ENCODE measurements at regions not wholly inside any gene's neighbourhood (a gene's known extent, or its start where the extent isn't known, plus 50 kb on each side); places are given as distances from the start of the nearest gene placed in this dataset.

GRCh38 chr7:131106681-131107336 is 220.9 kb upstream of the MKLN1 start:
- DNase-seq (ENCODE audit: low read depth in 2 of 2): no peak

GRCh38 chr7:131107337-131108211 is 220.1 kb upstream of the MKLN1 start:
- DNase-seq (ENCODE audit: low read depth in 2 of 2): peak; percentile 47 to 61

- DNase-seq (ENCODE audit: low read depth in 2 of 2): no peak
Measured at GRCh38 chr7:131108212-131108940, 219.3 kb upstream of the MKLN1 start.

- DNase-seq (ENCODE audit: low read depth in 2 of 2): no peak
Measured at GRCh38 chr7:131109011-131109758, 218.5 kb upstream of the MKLN1 start.

- DNase-seq (ENCODE audit: low read depth in 2 of 2): peak in 1 of 2 donors; percentile 56
Measured at GRCh38 chr7:131109759-131110296, 217.8 kb upstream of the MKLN1 start.

- no peak for DNase-seq (ENCODE audit: low read depth in 2 of 2)
Measured at GRCh38 chr7:131110297-131111080, 217.2 kb upstream of the MKLN1 start.

- no peak for DNase-seq (ENCODE audit: low read depth in 2 of 2)
Measured at GRCh38 chr7:131111081-131111576, 216.5 kb upstream of the MKLN1 start.

- no peak for DNase-seq (ENCODE audit: low read depth in 2 of 2)
Measured at GRCh38 chr7:131111792-131112191, 215.9 kb upstream of the MKLN1 start.

GRCh38 chr7:131112431-131112830 is 215.2 kb upstream of the MKLN1 start:
- DNase-seq (ENCODE audit: low read depth in 2 of 2): no peak

- no peak for DNase-seq (ENCODE audit: low read depth in 2 of 2)
Measured at GRCh38 chr7:131115340-131115739, 212.3 kb upstream of the MKLN1 start.

GRCh38 chr7:131117439-131117838 is 210.2 kb upstream of the MKLN1 start:
- DNase-seq (ENCODE audit: low read depth in 2 of 2): no peak

GRCh38 chr7:131119381-131119780 is 208.3 kb upstream of the MKLN1 start:
- DNase-seq (ENCODE audit: low read depth in 2 of 2): no peak

- DNase-seq (ENCODE audit: low read depth in 2 of 2): no peak
Measured at GRCh38 chr7:131122394-131122793, 205.3 kb upstream of the MKLN1 start.

- no peak for DNase-seq (ENCODE audit: low read depth in 2 of 2)
Measured at GRCh38 chr7:131124001-131124629, 203.6 kb upstream of the MKLN1 start.

- DNase-seq (ENCODE audit: low read depth in 2 of 2): no peak
Measured at GRCh38 chr7:131124867-131125266, 202.8 kb upstream of the MKLN1 start.

- no peak for DNase-seq (ENCODE audit: low read depth in 2 of 2)
Measured at GRCh38 chr7:131130324-131130723, 197.4 kb upstream of the MKLN1 start.

- DNase-seq (ENCODE audit: low read depth in 2 of 2): no peak
Measured at GRCh38 chr7:131131012-131131745, 196.5 kb upstream of the MKLN1 start.

GRCh38 chr7:131131746-131132431 is 195.8 kb upstream of the MKLN1 start:
- DNase-seq (ENCODE audit: low read depth in 2 of 2): no peak

- no peak for DNase-seq (ENCODE audit: low read depth in 2 of 2)
Measured at GRCh38 chr7:131139462-131139861, 188.2 kb upstream of the MKLN1 start.
